ENCODE measurements at regions not wholly inside any gene's neighbourhood (a gene's known extent, or its start where the extent isn't known, plus 50 kb on each side); places are given as distances from the start of the nearest gene placed in this dataset.

- TF ChIP-seq POLR2A (IDR thresholded peaks at IDR 0.05; ENCODE audit: low read depth, low read length) (no peak), CTCF (IDR thresholded peaks at IDR 0.05; ENCODE audit: extremely low read depth in 1 of 2, insufficient read depth in 1 of 2, low read depth in 1 of 2, low read length in 2 of 2) (no peak), MAX (IDR thresholded peaks at IDR 0.05; ENCODE audit: insufficient read depth, insufficient read length) (no peak), GATA2 (IDR thresholded peaks at IDR 0.05; ENCODE audit: insufficient read depth, insufficient read length, low read depth, low read length) (no peak), MYC (IDR thresholded peaks at IDR 0.05; ENCODE audit: low read depth, low read length) (no peak), FOS (IDR thresholded peaks at IDR 0.05; ENCODE audit: borderline replicate concordance, insufficient read depth, low read length) (no peak), POLR2AphosphoS5 (IDR thresholded peaks at IDR 0.05; ENCODE audit: insufficient read depth, low read depth, low read length) (no peak)
These were observed 77.0 kb upstream of the RPH3AL start for GRCh38 chr17:429589-429988.

All from endothelial cell of umbilical vein (primary cell).